ENCODE measurements at regions not wholly inside any gene's neighbourhood (a gene's known extent, or its start where the extent isn't known, plus 50 kb on each side); places are given as distances from the start of the nearest gene placed in this dataset.

DNA sequence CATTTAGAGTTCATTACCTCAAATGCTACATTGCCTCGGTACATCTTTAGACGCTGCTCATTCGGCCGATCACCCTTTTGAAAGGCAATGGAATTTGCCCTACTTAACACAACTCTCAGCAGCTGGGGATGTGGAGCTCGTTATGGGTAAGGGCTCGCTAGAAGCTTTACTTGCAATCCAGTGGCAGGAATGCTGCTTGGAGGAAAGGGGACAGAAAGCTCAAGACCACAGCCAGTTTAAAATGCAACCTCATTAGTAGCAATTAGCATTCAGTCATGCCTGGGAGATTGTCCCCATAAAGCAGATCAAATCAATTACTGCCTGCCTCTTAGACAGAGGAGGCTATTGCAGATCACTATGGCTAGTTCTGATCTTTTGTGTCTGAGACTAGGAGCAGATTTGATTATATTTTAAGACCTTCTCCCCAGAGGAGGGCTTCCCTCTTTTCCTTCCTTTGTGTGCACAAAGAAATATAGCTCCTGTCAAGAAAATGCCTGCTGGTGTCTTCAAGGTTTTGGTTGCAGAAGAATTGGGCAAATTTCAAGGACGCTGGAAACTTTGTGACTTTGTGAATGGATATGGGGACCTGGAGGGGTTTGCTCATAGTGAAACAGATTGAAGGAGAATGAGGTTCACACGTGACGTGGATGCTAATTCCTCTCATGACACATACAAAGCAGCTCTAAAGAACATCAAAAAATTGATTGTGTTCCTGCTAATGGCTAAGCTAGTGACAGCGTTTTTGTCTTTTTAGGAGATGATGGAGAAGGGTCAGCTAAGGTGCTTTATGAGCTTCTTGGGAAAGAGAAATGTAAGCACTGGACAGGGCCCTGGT is 237.5 kb upstream of the GLRA2 start:
- H3K4me3 ChIP-seq (ENCODE audit: control insufficient read depth, low read depth, low read length): no peak overlapping the region
- DNase-seq (ENCODE audit: low read depth): no peak
- TF ChIP-seq CTCF (conservative IDR thresholded peaks at IDR 0.05; ENCODE audit: control insufficient read depth, insufficient read depth, low read depth, low read length): no peak

- no peak overlapping the region for H3K4me3 ChIP-seq (ENCODE audit: control insufficient read depth, low read depth, low read length)
- no peak for TF ChIP-seq CTCF (conservative IDR thresholded peaks at IDR 0.05; ENCODE audit: control insufficient read depth, insufficient read depth, low read depth, low read length)
- no peak for DNase-seq (ENCODE audit: low read depth)
Measured at GRCh38 chrX:14290335-14290734, 239.0 kb upstream of the GLRA2 start.

DNA sequence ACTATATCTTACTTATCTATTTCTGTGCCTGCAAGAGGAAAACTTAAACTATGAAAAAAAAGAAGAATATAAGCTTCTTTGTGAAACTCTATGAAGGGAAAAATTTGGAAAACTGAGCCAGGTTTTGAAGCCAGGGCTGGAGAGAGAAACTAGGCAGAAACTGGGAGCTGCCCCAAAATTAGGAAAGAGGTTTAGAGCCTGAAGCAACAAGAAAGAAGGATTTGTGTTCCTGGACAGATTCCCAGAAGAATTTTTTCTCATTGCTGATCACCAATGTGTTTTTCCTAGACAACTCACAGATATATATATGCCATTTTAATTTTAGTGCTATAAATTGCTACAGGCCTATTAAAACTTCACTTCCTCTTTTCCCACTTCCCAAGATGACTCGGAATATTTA is 245.0 kb upstream of the GEMIN8 start:
- DNase-seq (ENCODE audit: low read depth): no peak
- H3K4me3 ChIP-seq (ENCODE audit: control insufficient read depth, low read depth, low read length): no peak overlapping the region
- no peak for TF ChIP-seq CTCF (conservative IDR thresholded peaks at IDR 0.05; ENCODE audit: control insufficient read depth, insufficient read depth, low read depth, low read length)

- no peak overlapping the region for H3K4me3 ChIP-seq (ENCODE audit: control insufficient read depth, low read depth, low read length)
- no peak for DNase-seq (ENCODE audit: low read depth)
- no peak for TF ChIP-seq CTCF (conservative IDR thresholded peaks at IDR 0.05; ENCODE audit: control insufficient read depth, insufficient read depth, low read depth, low read length)
Measured at GRCh38 chrX:14267216-14267615, 237.5 kb upstream of the GEMIN8 start.

DNA sequence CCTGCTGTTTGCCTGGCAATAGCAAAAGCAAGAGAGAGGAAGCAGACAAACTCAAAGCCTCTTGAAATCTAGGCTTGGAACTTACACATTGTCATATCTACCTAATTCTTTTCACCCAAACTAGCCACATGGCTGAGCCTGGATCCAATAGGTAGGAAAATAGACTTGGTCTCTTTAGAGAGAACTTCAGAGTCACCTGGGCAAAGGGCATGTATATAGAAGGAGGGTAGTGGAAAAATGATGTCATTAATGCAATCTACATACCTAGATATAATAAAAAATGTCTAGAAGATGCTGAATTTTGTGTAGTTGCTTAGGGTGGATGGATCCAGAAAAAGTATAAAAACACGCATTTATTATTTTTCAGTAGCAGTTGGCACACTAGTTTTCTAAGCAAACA is 237.0 kb upstream of the GEMIN8 start:
- DNase-seq (ENCODE audit: low read depth): no peak
- H3K4me3 ChIP-seq (ENCODE audit: control insufficient read depth, low read depth, low read length): no peak overlapping the region
- TF ChIP-seq CTCF (conservative IDR thresholded peaks at IDR 0.05; ENCODE audit: control insufficient read depth, insufficient read depth, low read depth, low read length): no peak

GRCh38 chrX:14243823-14244222 is 214.1 kb upstream of the GEMIN8 start:
- no peak for TF ChIP-seq CTCF (conservative IDR thresholded peaks at IDR 0.05; ENCODE audit: control insufficient read depth, insufficient read depth, low read depth, low read length)
- H3K4me3 ChIP-seq (ENCODE audit: control insufficient read depth, low read depth, low read length): no peak overlapping the region
- no peak for DNase-seq (ENCODE audit: low read depth)

Measured in fibroblast of mammary gland (primary cell).